Activated naive CD8-positive, alpha-beta T cell treated with anti-CD3 and anti-CD28 coated beads, Interleukin-2, amount 50 U/mL, for 16 hours (primary cell): ENCODE measurements at regions not wholly inside any gene's neighbourhood (a gene's known extent, or its start where the extent isn't known, plus 50 kb on each side); places are given as distances from the start of the nearest gene placed in this dataset.

Experiments used
- DNase-seq: peaks from one replicate; pipeline ENCODE4 v3.0.0-alpha.2; 2020; ENCODE audit warnings: low read depth, low spot score

DNA sequence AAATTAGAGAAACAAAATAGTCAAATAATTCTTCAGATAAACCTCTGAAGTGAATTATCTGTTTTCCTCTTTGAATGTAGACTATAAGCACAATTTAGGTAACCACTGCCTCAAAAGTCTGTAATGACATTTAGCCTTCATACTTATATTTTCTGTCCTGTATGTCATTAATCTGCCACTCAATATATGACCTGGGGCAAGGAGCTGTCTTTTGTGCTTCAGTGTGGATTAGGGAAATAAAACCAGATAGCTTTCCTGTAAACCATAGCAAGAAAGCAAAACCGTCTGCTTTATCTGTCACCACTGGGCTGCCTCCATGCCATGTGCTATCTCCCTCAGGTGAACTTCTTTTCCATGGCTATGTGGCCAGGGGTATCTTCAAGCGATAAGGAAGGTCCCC, 606.6 kb upstream of the C9orf72 start:
- no peak for DNase-seq

GRCh38 chr9:28190981-28191380, 617.7 kb upstream of the C9orf72 start:
- DNase-seq = no peak

GRCh38 chr9:28197653-28198052, 624.4 kb upstream of the C9orf72 start:
- DNase-seq = no peak

GRCh38 chr9:28203036-28203435, 629.8 kb upstream of the C9orf72 start:
- DNase-seq = no peak

DNA sequence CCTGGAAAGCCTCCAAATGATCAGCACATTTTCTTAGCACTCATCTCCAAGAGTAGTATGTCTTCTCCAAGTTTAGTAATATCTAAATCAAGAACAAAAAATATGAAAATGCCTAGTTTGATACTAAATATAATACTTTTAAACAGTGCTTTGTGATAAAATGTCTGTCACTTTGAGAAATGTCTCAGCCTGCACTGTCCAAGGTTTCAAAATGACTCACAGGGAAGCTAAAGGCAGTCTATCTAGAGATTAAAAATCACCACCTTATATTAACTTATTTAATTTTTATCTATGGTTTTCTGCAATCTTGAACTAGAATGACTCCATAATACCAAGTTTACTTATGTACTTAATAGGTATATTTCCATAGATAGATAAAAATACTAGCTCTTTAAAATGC, 633.0 kb upstream of the C9orf72 start:
- DNase-seq = no peak

- DNase-seq = no peak
Observed at GRCh38 chr9:28207657-28208056, 634.4 kb upstream of the C9orf72 start.

DNA sequence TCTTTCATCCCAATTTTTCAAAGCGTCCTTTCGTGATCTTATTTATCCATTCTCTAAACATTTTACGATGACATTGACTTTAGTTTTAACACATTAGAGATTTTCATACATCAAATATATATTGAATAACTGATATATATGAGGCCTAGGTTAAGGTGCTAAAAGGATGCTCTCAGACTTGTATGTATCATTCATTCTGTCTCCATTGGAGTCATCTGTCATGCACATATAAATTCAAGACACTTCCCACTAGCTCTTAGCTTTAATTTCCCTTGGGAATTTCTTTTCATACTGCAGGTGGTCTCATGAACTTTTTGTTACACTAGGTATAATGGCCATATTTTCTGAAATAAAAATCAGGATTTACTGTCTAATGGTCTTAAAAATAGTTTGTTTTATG, 635.8 kb upstream of the C9orf72 start:
- no peak for DNase-seq

GRCh38 chr9:28212979-28213378, 639.7 kb upstream of the C9orf72 start:
- no peak for DNase-seq

- DNase-seq = no peak
Observed at GRCh38 chr9:28215536-28216299, 642.4 kb upstream of the C9orf72 start.

- DNase-seq = no peak
Observed at GRCh38 chr9:28232686-28233085, 659.4 kb upstream of the C9orf72 start.

DNA sequence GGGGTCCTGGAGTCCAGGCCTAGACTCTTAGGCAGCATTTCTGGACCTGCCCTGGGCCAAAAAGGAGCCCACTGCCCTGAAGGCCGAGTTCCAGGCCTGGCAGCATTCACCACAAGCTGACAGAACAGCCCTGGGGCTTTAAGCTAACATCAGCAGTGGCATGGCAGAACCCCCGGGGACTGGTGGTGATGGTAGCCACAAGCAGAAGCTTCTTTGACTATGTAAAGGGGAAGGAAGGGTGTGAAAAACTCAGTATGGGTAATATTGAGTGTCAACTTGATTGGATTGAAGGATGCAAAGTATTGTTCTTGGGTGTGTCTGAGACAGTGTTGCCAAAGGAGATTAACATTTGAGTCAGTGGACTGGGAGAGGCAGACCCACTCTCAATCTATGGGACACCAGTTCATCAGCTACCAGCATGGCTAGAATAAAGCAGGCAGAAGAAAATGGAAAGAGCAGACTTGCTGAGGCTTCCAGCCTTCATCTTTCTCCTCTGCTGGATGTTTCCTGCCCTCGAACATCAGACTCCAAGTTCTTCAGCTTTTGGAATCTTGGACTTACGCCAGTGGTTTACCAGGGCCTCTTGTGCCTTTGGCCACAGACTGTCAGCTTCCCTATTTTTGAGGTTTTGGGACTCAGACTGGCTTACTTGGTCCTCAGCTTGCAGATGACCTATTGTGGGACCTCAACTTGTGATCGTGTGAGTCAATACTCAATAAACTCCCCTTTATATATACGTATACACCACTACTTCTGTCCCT, 661.0 kb upstream of the C9orf72 start:
- no peak for DNase-seq

DNA sequence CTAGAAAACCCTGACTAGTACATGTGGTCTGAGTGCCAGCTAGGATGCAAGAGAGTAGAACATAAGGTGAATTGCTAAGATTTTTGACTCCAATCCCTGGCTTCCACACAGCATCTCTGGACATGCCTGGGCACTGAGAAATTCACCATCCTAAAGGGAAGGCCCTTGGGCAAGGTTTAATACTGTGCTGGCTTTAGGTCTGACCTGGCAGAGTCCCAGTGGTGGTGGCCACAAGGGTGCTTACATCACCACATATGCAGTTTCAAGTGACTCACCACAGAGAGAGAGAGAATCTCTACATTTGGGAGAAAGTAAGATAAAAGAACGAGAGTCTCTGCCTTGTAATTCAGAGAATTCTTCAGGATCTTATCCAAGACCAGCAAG, 661.6 kb upstream of the C9orf72 start:
- DNase-seq = no peak

DNA sequence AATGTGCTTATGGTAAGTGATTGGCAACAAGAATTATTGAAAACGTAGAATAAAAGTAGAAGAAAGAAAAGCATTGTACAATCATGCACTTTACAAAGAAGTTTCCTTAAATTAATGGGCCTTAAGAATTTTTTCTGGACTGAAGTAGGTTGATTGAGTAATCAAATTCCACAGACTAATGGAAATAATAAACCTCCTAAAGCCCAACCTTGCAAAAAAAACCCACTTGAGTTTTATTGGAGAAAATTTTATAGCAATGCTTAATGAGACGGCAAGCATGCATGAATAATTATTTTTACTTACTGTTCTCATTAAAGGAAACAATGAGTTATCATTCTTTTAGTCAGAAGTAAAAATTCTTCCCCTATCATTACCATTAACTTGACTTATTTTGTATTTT, 676.1 kb upstream of the C9orf72 start:
- no peak for DNase-seq

- DNase-seq = no peak
Observed at GRCh38 chr9:28255174-28255573, 681.9 kb upstream of the C9orf72 start.

GRCh38 chr9:28260330-28260729, 687.0 kb upstream of the C9orf72 start:
- no peak for DNase-seq

DNA sequence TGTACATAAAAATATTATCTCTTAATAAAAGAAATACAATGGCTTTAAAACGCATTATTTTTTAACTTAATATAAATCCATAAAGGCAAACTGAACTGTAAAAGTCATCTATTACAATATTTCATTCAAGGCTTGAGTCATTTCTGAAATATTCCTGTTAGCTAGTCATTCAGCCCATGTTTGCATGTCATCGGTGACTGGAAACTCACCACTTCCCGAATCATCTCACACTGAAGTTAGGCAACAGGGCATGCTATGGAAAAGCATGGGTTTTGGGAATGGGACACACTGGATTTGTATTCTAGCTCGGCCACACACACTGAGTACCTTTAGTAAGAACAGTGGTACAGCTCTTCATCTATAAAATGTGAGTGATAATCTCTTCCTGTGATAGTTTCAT, 691.1 kb upstream of the C9orf72 start:
- DNase-seq = no peak

GRCh38 chr9:28267351-28267750, 694.1 kb upstream of the C9orf72 start:
- DNase-seq = no peak

GRCh38 chr9:28270156-28270555, 696.9 kb upstream of the C9orf72 start:
- no peak for DNase-seq

DNA sequence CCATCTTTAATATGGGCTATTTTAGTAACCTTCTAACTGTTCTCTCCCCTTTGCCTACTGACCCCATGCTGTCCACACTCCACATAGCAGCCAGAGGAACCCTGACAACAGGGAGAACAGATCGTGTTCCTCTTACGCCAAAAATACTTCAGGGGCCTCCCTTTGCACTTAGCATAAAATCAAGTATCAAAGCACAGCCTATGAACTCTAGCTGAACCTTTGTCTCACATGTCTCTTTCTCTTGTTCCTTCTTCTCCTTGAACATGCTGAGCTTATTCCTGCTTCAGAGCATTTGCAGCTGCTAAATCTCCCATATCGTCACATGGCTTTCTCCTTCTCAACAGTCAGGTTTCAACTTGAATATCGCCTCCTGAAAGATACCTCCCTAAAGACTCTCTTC, 698.8 kb upstream of the C9orf72 start:
- DNase-seq = no peak

- DNase-seq = no peak
Observed at GRCh38 chr9:28287455-28287854, 714.2 kb upstream of the C9orf72 start.

DNA sequence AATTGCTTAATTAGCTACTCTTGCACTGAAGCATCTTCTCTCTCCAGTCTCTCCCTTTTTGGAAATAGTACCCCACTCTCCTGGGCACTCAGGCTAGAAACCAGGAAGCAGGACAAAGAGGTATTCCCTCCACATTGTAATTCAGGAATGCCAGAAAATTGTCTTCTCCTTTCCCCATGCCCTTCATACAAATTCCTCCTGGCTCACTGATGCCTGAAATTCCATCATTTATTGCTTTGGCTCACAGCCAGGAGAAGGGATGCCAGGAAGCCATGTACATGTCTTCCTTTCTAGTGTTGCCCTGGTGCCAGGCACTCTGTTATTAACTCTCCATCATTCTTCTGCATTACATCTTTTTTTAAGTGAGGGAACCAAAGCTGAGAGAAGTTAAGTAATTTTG, 716.5 kb upstream of the C9orf72 start:
- no peak for DNase-seq

DNA sequence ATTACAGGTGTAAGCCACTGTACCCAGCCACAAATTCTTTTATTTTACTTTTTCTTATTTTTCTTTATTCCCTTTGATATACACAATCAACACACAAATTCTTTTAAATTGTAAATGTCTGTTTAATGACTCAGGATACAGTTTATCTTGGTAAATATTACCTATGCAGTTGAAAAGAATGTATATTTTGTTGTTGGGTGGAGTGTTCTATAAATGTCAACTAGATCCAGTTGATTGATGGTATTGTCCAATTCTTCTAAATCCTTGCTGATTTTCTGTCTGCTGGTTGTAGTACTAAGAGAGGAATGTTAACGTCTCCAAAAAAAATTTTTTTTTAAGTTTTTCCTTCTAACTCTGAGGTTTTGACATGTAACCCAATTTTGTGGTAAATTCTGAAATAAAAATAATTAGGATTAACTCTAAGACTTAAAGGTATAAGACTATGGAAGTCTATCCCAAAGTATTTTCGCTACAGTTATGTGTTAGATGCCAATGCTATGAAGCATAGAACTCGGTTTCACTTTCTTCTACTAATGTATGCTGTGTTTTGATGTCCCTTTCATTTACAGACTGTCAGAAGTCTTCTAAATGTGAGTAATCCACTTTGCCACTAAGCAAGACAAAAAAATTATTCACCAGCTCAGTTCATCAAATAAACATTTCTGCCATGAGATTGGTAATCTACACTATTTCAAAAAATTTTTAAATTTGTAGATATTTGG, 720.2 kb upstream of the C9orf72 start:
- DNase-seq = no peak

DNA sequence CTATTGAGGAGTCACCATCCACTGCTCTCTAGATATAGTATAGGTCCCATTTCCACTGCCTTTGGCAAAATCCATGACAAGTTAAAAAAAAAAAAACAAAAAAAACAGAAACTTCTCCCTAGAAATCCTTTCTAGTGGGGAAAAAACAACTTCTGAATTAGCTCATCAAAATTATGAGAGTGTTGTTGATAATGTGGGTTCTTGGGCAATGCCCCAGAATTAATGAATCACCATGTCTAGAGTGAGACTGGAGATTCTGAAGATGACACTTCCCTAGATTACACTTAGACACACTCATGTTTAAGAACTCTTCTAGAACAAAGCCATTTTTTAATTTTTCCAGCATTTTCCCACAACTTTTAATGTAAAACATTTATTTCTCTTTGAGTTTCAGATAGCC, 728.0 kb upstream of the C9orf72 start:
- DNase-seq = no peak
